PC-3 (cell line): ENCODE measurements at regions not wholly inside any gene's neighbourhood (a gene's known extent, or its start where the extent isn't known, plus 50 kb on each side); places are given as distances from the start of the nearest gene placed in this dataset.

Experiments
- ATAC-seq: fragments of 200-7000 bp; cut with Tn5 transposase; 2 replicates; pipeline ENCODE4 v1.9.1; 2020; ENCODE audit warnings: mild to moderate bottlenecking, moderate library complexity
- BruUV-seq: library from RNA; stranded (reverse); fragments of 400-500 nt; replicated peaks from 2 replicates; lab custom pipeline; 2021; lab: Mats Ljungman, UMichigan
- CTCF ChIA-PET: fragments of 300-600 bp; sonication (Branson Sonifier 250); formaldehyde crosslinking; loops from one replicate; lab custom pipeline; 2022; ENCODE audit warnings: antibody characterized with exemption; lab: Charles Lee
- POLR2A ChIA-PET: fragments of 300-600 bp; sonication (Branson Sonifier 250); formaldehyde crosslinking; loops from one replicate; lab custom pipeline; 2022; ENCODE audit warnings: antibody characterized with exemption; ENCODE audit not compliant: unreplicated experiment; lab: Charles Lee
- DNase-seq: peaks from one replicate; pipeline ENCODE4 v3.0.0-alpha.2; 2015
- H2AFZ ChIP-seq: fragments of 300-600 bp; sonication (generic); 2 replicates; pipeline ENCODE4 v1.6.0; 2016; ENCODE audit warnings: antibody characterized with exemption, low read length
- H3F3A ChIP-seq: fragments of 300-600 bp; sonication (generic); one replicate; pipeline ENCODE4 v1.6.0; 2017; ENCODE audit warnings: antibody characterized with exemption, low read length, control low read depth, mild to moderate bottlenecking; ENCODE audit not compliant: unreplicated experiment
- H3K27ac ChIP-seq: fragments of 300-600 bp; sonication (generic); 2 replicates; pipeline ENCODE4 v1.5.1; 2016; ENCODE audit warnings: mild to moderate bottlenecking, low read length
- H3K27me3 ChIP-seq: fragments of 300-600 bp; sonication (generic); 2 replicates; pipeline ENCODE4 v1.6.1; 2016; ENCODE audit warnings: low read length, mixed read lengths
- H3K36me3 ChIP-seq: fragments of 300-600 bp; sonication (generic); 2 replicates; pipeline ENCODE4 v1.6.1; 2016; ENCODE audit warnings: low read depth, mixed run types, low read length, mixed read lengths
- H3K4me1 ChIP-seq: fragments of 300-600 bp; sonication (generic); 2 replicates; pipeline ENCODE4 v1.5.1; 2016; ENCODE audit warnings: low read length; ENCODE audit not compliant: insufficient read depth
- H3K4me2 ChIP-seq: fragments of 300-600 bp; sonication (generic); 2 replicates; pipeline ENCODE4 v1.6.0; 2016; ENCODE audit warnings: low read length
- H3K4me3 ChIP-seq: fragments of 300-600 bp; sonication (generic); 2 replicates; pipeline ENCODE4 v1.5.1; 2016; ENCODE audit warnings: mild to moderate bottlenecking, low read length, mixed read lengths
- H3K79me2 ChIP-seq: fragments of 300-600 bp; sonication (generic); 2 replicates; pipeline ENCODE4 v1.6.1; 2017; ENCODE audit warnings: low read length, mixed read lengths
- H3K9ac ChIP-seq: fragments of 300-600 bp; sonication (generic); 2 replicates; pipeline ENCODE4 v1.6.0; 2016; ENCODE audit warnings: mild to moderate bottlenecking, low read length
- H3K9me2 ChIP-seq: fragments of 300-600 bp; sonication (generic); replicated peaks from 2 replicates; pipeline ENCODE4 v1.6.1; 2016; ENCODE audit warnings: mixed run types, low read length, mixed read lengths
- H3K9me3 ChIP-seq: fragments of 300-600 bp; sonication (generic); 2 replicates; pipeline ENCODE4 v1.6.1; 2016; ENCODE audit warnings: low read length, mixed read lengths
- H4K20me1 ChIP-seq: fragments of 300-600 bp; sonication (generic); 2 replicates; pipeline ENCODE4 v1.6.1; 2016; ENCODE audit warnings: low read length, mixed read lengths
- EZH2 ChIP-seq: fragments of 300-600 bp; sonication (generic); IDR thresholded peaks from one replicate; pipeline ENCODE4 v1.6.1; 2017; ENCODE audit warnings: antibody characterized with exemption, mild to moderate bottlenecking, low read length; ENCODE audit not compliant: unreplicated experiment
- EZH2phosphoT487 ChIP-seq: fragments of 300-600 bp; sonication (generic); IDR thresholded peaks from 2 replicates; pipeline ENCODE4 v1.6.1; 2018; ENCODE audit warnings: mild to moderate bottlenecking, antibody characterized with exemption, low read length, borderline replicate concordance
- intact Hi-C: fragments of 100-400 bp; cut with micrococcal nuclease; formaldehyde crosslinking; loops from 2 replicates; pipeline ENCODE4 v1.9.0; 2023
- TF ChIP-seq, protein P1 (sequence below): fragments of 300-600 bp; sonication (generic); conservative IDR thresholded peaks from 2 replicates; pipeline ENCODE4 v1.5.1; 2017; ENCODE audit warnings: antibody characterized with exemption, low read depth, mild to moderate bottlenecking, low read length

DNA sequence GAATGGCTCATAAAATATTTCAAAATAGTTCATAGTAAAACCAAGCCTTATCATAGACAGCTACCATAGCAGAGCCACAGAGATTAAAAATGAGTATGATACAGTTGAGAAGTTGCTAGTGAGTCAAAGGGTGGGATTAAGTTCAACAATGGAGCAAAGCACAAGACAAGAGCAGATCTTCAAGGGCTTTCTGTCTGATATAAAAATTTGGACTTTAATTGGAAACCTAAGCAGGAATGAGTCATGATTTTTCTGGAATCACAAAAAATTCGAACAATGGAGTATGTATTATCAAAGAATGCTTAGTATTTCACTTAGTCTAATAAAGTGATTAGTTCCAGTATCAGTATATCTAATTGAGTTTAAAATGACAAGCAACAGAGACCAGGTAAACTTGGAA, 487.3 kb upstream of the NETO1 start:
- H3F3A ChIP-seq, result no peaks in the 10 kb centered on the region
- H4K20me1 ChIP-seq, result no peaks in the 10 kb centered on the region
- H3K9ac ChIP-seq, result no peak overlapping the region
- H3K9me2 ChIP-seq, result no peaks in the 10 kb centered on the region
- POLR2A ChIA-PET, result no interaction called here
- ATAC-seq (peak; percentile 59), DNase-seq (peak; percentile 31)
- no peaks in the 10 kb centered on the region for H3K79me2 ChIP-seq
- H3K36me3 ChIP-seq, result peaks cover 27% of the 10 kb centered on the region
- no peaks in the 10 kb centered on the region for H3K9me3 ChIP-seq
- no peak for TF ChIP-seq EZH2phosphoT487
- no peak for TF ChIP-seq EZH2
- TF ChIP-seq, protein P1, sequence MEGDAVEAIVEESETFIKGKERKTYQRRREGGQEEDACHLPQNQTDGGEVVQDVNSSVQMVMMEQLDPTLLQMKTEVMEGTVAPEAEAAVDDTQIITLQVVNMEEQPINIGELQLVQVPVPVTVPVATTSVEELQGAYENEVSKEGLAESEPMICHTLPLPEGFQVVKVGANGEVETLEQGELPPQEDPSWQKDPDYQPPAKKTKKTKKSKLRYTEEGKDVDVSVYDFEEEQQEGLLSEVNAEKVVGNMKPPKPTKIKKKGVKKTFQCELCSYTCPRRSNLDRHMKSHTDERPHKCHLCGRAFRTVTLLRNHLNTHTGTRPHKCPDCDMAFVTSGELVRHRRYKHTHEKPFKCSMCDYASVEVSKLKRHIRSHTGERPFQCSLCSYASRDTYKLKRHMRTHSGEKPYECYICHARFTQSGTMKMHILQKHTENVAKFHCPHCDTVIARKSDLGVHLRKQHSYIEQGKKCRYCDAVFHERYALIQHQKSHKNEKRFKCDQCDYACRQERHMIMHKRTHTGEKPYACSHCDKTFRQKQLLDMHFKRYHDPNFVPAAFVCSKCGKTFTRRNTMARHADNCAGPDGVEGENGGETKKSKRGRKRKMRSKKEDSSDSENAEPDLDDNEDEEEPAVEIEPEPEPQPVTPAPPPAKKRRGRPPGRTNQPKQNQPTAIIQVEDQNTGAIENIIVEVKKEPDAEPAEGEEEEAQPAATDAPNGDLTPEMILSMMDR, result no peak
- no peak overlapping the region for H3K4me2 ChIP-seq
- intact Hi-C loops, result loop anchor here (5.0 to 10.0 kb wide), 5 partner anchors 192 to 630 kb away; no protein-coding TSS in a partner anchor
- no TSS peak for BruUV-seq
- no peak overlapping the region for H3K27ac ChIP-seq
- H3K4me3 ChIP-seq, result no peak overlapping the region
- CTCF ChIA-PET, result no interaction called here
- no peak overlapping the region for H2AFZ ChIP-seq
- no peaks in the 10 kb centered on the region for H3K27me3 ChIP-seq
- H3K4me1 ChIP-seq, result 0 out of 2 replicates have a peak, but pooled peaks cover 5% of the 10 kb centered on the region

DNA sequence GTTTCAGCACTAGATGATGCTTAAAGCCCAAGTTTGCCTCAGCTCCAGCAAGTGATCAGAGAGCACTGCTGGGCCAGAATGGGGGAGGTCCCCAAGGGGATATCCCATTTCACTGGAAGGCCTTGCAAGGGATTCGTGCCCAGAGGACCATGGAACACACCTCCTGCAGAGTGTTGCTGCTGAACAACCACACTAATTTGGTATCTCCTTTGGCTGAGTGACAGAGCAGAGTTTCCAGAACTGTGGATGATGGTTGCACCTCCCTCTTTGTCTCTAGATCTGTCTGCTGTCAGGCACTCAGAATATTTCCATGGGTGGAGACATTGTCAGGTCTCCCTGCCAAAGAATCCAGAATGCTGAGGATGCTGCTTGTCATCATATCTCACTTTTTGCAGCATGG, 484.8 kb upstream of the NETO1 start:
- Histone ChIP-seq H4K20me1 (peaks cover 5% of the 10 kb centered on the region; the same call in 1 of the 2 replicates), H2AFZ (no peak overlapping the region), H3K79me2 (no peaks in the 10 kb centered on the region), H3K9me2 (no peaks in the 10 kb centered on the region), H3K4me1 (0 out of 2 replicates have a peak, but pooled peaks cover 5% of the 10 kb centered on the region), H3K9ac (no peak overlapping the region), H3K27ac (no peak overlapping the region), H3K4me3 (no peak overlapping the region), H3F3A (no peaks in the 10 kb centered on the region), H3K9me3 (no peaks in the 10 kb centered on the region), H3K4me2 (no peak overlapping the region), H3K36me3 (peaks cover 32% of the 10 kb centered on the region), H3K27me3 (no peaks in the 10 kb centered on the region)
- ATAC-seq (peak; percentile 9; the same call in 1 of the 2 replicates), DNase-seq (no peak)
- no peak for TF ChIP-seq EZH2
- no peak for TF ChIP-seq EZH2phosphoT487
- TF ChIP-seq, protein P1, result no peak
- no TSS peak for BruUV-seq
- intact Hi-C loops, result loop anchor here (5.0 to 10.0 kb wide), 4 partner anchors 422 to 765 kb away; no protein-coding TSS in a partner anchor
- POLR2A ChIA-PET, result no interaction called here
- CTCF ChIA-PET, result no interaction called here

DNA sequence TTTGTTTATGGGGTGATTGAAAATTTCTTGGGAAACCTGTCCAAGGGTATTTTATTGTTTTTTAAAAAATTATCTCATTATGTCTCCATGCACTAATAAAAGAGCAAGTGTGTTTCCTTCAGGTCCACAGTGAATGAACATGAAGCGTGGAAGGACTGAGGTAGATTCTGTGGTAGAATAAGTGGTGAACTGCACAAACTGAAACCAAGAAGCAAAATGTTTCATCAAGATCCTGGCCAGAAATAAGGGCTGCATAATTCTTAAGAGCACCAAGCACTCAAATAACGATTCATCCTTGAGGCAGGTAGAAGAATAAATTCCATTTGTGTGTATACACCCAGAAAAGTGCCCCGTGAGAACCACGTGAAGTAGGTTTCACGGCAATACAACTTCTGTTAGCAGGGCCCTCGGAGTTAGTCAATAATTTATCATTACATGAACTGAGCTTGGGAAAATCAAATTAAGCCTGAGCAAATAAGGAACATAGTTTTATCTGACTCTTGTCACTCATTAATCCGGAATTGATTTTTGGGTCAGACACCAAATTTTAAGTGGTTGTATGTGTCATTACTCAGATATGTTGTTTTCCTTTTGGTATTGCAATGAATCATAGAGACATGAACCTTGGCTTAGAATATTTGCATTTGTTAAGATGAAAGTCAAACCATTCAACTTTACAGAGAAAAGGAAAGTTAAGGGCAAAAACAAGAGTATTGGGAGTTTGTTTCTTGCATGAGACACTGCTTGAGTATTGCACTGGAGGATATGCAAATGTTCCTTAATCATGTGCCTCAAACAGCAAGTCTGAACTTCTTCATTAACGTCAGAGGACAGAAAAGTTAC, 472.6 kb upstream of the NETO1 start:
- Histone ChIP-seq H3K9ac (peak overlapping the region; percentile 62), H3K36me3 (peaks cover 53% of the 10 kb centered on the region), H3K27ac (peak overlapping the region; percentile 92), H3K27me3 (no peaks in the 10 kb centered on the region), H3K79me2 (peaks cover 15% of the 10 kb centered on the region; the same call in 1 of the 2 replicates), H3F3A (peaks cover 16% of the 10 kb centered on the region), H3K4me2 (peak overlapping the region; percentile 78), H2AFZ (no peak overlapping the region), H3K9me3 (no peaks in the 10 kb centered on the region), H3K4me3 (peak overlapping the region; percentile 52), H4K20me1 (no peaks in the 10 kb centered on the region), H3K9me2 (no peaks in the 10 kb centered on the region), H3K4me1 (peaks cover 36% of the 10 kb centered on the region)
- intact Hi-C loops, result no loop called here
- ATAC-seq (peak; percentile 55), DNase-seq (peak; percentile 85)
- TF ChIP-seq EZH2phosphoT487, result no peak
- TF ChIP-seq, protein P1, result no peak
- TF ChIP-seq EZH2, result no peak
- BruUV-seq, result TSS peak; percentile 71
- POLR2A ChIA-PET, result no interaction called here
- CTCF ChIA-PET, result no interaction called here
